K562 (cell line): ENCODE measurements at regions not wholly inside any gene's neighbourhood (a gene's known extent, or its start where the extent isn't known, plus 50 kb on each side); places are given as distances from the start of the nearest gene placed in this dataset.

Source experiments
- ATAC-seq: fragments of 200-7000 bp; cut with Tn5 transposase; 3 replicates; pipeline ENCODE4 v1.9.1; 2020; ENCODE audit warnings: moderate library complexity
- BruUV-seq: library from RNA; stranded (reverse); fragments of 400-500 nt; replicated peaks from 2 replicates; lab custom pipeline; 2021; lab: Mats Ljungman, UMichigan
- CTCF ChIA-PET: fragments of 300-600 bp; formaldehyde crosslinking; extraction: SDS; loops from one replicate; lab custom pipeline; 2021; ENCODE audit warnings: low intra/inter-chr PET ratio; lab: Yijun Ruan, JAX
- POLR2A ChIA-PET: fragments of 300-600, 350-650 bp; sonication (Branson Sonifier 250); formaldehyde crosslinking; extraction: SDS; loops from one replicate; lab custom pipeline; 2021; ENCODE audit warnings: antibody characterized with exemption, inconsistent platforms; lab: Yijun Ruan, JAX
- DNase-seq, 4 experiments: peaks; one replicate each; pipeline versions ENCODE4 v3.0.0 to v3.0.0-alpha.2; 2011 to 2018; ENCODE audit warnings: low spot score in 3 of 4, mixed read lengths in 3 of 4; ENCODE audit errors: extremely low read depth in 1 of 4
- FAIRE-seq: peaks from 2 replicates; lab custom pipeline; 2011; peaks lifted over from hg19 to GRCh38; lab: Jason Lieb, UNC
- H2AFZ ChIP-seq: 2 replicates; pipeline ENCODE4 v1.6.0; 2011; ENCODE audit warnings: low read depth, low read length, control low read depth, inconsistent platforms
- H3K27ac ChIP-seq: fragments of 200-600 bp; 3 replicates; pipeline ENCODE4 v1.8.0; 2011; ENCODE audit warnings: low read depth, mild to moderate bottlenecking, control low read depth, inconsistent platforms, low read length, moderate library complexity, mixed read lengths; ENCODE audit errors: extremely low read depth
- H3K27me3 ChIP-seq, 2 experiments: fragments of 300-600 bp in 1 of 2; 2 replicates in 1 of 2; 3 replicates in 1 of 2; pipeline versions ENCODE4 v1.6.0 to v1.8.0; 2011; ENCODE audit warnings: inconsistent platforms in 2 of 2, low read length in 2 of 2, mild to moderate bottlenecking in 1 of 2, mixed read lengths in 1 of 2, moderate library complexity in 1 of 2; ENCODE audit not compliant: control insufficient read depth in 2 of 2, insufficient read depth in 2 of 2
- H3K36me3 ChIP-seq: fragments of 300-600 bp; 3 replicates; pipeline ENCODE4 v1.8.0; 2011; ENCODE audit warnings: mild to moderate bottlenecking, low read length, inconsistent platforms; ENCODE audit not compliant: control insufficient read depth, insufficient read depth
- H3K4me1 ChIP-seq, 2 experiments: fragments of 200-600 bp in 1 of 2; replicated peaks in 1 of 2; 2 replicates in 1 of 2; 3 replicates in 1 of 2; pipeline versions ENCODE4 v1.5.1 to v1.8.0; 2011; ENCODE audit warnings: inconsistent platforms in 2 of 2, low read length in 2 of 2, mild to moderate bottlenecking in 1 of 2, mixed read lengths in 1 of 2, moderate library complexity in 1 of 2; ENCODE audit not compliant: control insufficient read depth in 2 of 2, insufficient read depth in 2 of 2
- H3K4me2 ChIP-seq: 2 replicates; pipeline ENCODE4 v1.6.1; 2011; ENCODE audit warnings: low read length, control low read depth, inconsistent platforms, mixed read lengths; ENCODE audit not compliant: insufficient read depth
- H3K4me3 ChIP-seq: fragments of 200-600 bp; sonication (generic), shearing (Covaris generic); 2 replicates; pipeline ENCODE4 v1.5.1; 2016; ENCODE audit warnings: control low read depth, inconsistent platforms
- H3K79me2 ChIP-seq: fragments of 200-600 bp; 3 replicates; pipeline ENCODE4 v1.8.0; 2011; ENCODE audit warnings: low read length, inconsistent platforms; ENCODE audit not compliant: control insufficient read depth, insufficient read depth
- H3K9ac ChIP-seq, 2 experiments: 2 replicates each; pipeline versions ENCODE4 v1.6.0 to v1.6.1; 2011; ENCODE audit warnings: low read depth in 2 of 2, low read length in 2 of 2, control low read depth in 1 of 2, inconsistent platforms in 1 of 2, mild to moderate bottlenecking in 1 of 2, mixed read lengths in 1 of 2; ENCODE audit not compliant: insufficient read depth in 1 of 2
- H3K9me1 ChIP-seq: one replicate; pipeline ENCODE4 v1.6.0; 2011; ENCODE audit warnings: inconsistent platforms, mild to moderate bottlenecking, low read length, moderate library complexity; ENCODE audit not compliant: control insufficient read depth, insufficient read depth
- H3K9me3 ChIP-seq: replicated peaks from 2 replicates; pipeline ENCODE4 v1.5.1; 2011; ENCODE audit warnings: low read depth, low read length, inconsistent platforms; ENCODE audit not compliant: control insufficient read depth, insufficient read depth
- H4K20me1 ChIP-seq: replicated peaks from 2 replicates; pipeline ENCODE4 v1.6.1; 2011; ENCODE audit warnings: low read length, inconsistent platforms, mixed read lengths; ENCODE audit not compliant: control insufficient read depth, insufficient read depth
- ADNP ChIP-seq: fragments of 200-800 bp; sonication (Bioruptor generic); IDR thresholded peaks from 2 replicates; pipeline ENCODE4 v1.6.1; 2016; ENCODE audit warnings: missing genetic modification characterization, missing compliant biosample characterization
- CBX1 ChIP-seq: sonication (generic); IDR thresholded peaks from 2 replicates; pipeline ENCODE4 v1.6.1; 2016; ENCODE audit warnings: antibody characterized with exemption, low read depth, mild to moderate bottlenecking
- CBX3 ChIP-seq, 2 experiments: IDR thresholded peaks; 1 replicate in 1 of 2; 2 replicates in 1 of 2; pipeline ENCODE4 v1.6.1; 2012; ENCODE audit warnings: inconsistent platforms in 2 of 2, low read length in 2 of 2, borderline replicate concordance in 1 of 2, control low read depth in 1 of 2
- CHD4 ChIP-seq: fragments of 200-600 bp; sonication (generic); IDR thresholded peaks from 3 replicates; pipeline ENCODE4 v1.6.1; 2012; ENCODE audit warnings: low read depth, mild to moderate bottlenecking, mixed read lengths, low read length, inconsistent platforms; ENCODE audit not compliant: insufficient read depth, insufficient replicate concordance, poor library complexity, severe bottlenecking
- DPF2 ChIP-seq: fragments of 450-650 bp; IDR thresholded peaks from 2 replicates; pipeline ENCODE4 v1.6.1; 2016
- HLTF ChIP-seq: fragments of 450-650 bp; IDR thresholded peaks from 2 replicates; pipeline ENCODE4 v1.6.1; 2016
- KDM1A ChIP-seq, 2 experiments: fragments of 450-650 bp; IDR thresholded peaks; 2 replicates each; pipeline ENCODE4 v1.6.1; 2016; ENCODE audit warnings: mild to moderate bottlenecking in 2 of 2
- KLF10 ChIP-seq: fragments of 250-450 bp; sonication (Bioruptor Pico); IDR thresholded peaks from 2 replicates; pipeline ENCODE4 v1.6.1; 2021; ENCODE audit warnings: matching md5 sums
- MBD2 ChIP-seq: sonication (generic); IDR thresholded peaks from 2 replicates; pipeline ENCODE4 v1.6.1; 2016; ENCODE audit warnings: low read depth, borderline replicate concordance
- MTA2 ChIP-seq: fragments of 450-650 bp; IDR thresholded peaks from 2 replicates; pipeline ENCODE4 v1.6.1; 2016; ENCODE audit warnings: low read depth
- MTF1 ChIP-seq: fragments of 250-450 bp; sonication (Bioruptor Pico); IDR thresholded peaks from 2 replicates; pipeline ENCODE4 v1.9.0; 2021; ENCODE audit warnings: moderate library complexity, mild to moderate bottlenecking, inconsistent platforms, borderline replicate concordance
- NUFIP1 ChIP-seq: fragments of 450-650 bp; IDR thresholded peaks from 2 replicates; pipeline ENCODE4 v1.6.1; 2018; ENCODE audit not compliant: partially characterized antibody
- RCOR1 ChIP-seq, 2 experiments: IDR thresholded peaks; 2 replicates each; pipeline ENCODE4 v1.6.1; 2012; ENCODE audit warnings: low read depth in 2 of 2, low read length in 2 of 2, borderline replicate concordance in 1 of 2, improper control_type of control experiment in 1 of 2
- TFAM ChIP-seq: fragments of 250-450 bp; sonication (Bioruptor Pico); conservative IDR thresholded peaks from 2 replicates; pipeline ENCODE4 v1.5.0; 2021; ENCODE audit warnings: mild to moderate bottlenecking, moderate library complexity
- TRIM24 ChIP-seq, 2 experiments: fragments of 450-650 bp; IDR thresholded peaks; 2 replicates each; pipeline ENCODE4 v1.6.1; 2016
- TRIM28 ChIP-seq: fragments of 450-650 bp; IDR thresholded peaks from 2 replicates; pipeline ENCODE4 v1.6.1; 2017
- ZNF239 ChIP-seq: fragments of 250-450 bp; sonication (Bioruptor Pico); IDR thresholded peaks from 2 replicates; pipeline ENCODE4 v1.4.0; 2020; ENCODE audit warnings: mild to moderate bottlenecking
- ZNF436 ChIP-seq: fragments of 250-450, 450-650 bp; sonication (Bioruptor Pico); formaldehyde crosslinking; IDR thresholded peaks from 2 replicates; pipeline ENCODE4 v1.7.0; 2020; ENCODE audit warnings: mild to moderate bottlenecking
- WGBS: fragments of 100-300 bp; shearing (Covaris generic); methylation state at CpG from one replicate; pipeline ENCODE4 v1.1.6; 2016; ENCODE audit warnings: low coverage, mixed read lengths; ENCODE audit not compliant: insufficient coverage; ENCODE audit errors: missing lambda C conversion rate; 5-methylcytosine and 5-hydroxymethylcytosine counted together
- in situ Hi-C: fragments of 300-500 bp; cut with MboI; formaldehyde crosslinking; loops from 4 replicates; pipeline ENCODE4 v1.15.0; 2018; ENCODE audit warnings: inconsistent platforms, mixed read lengths
- intact Hi-C: fragments of 100-400 bp; cut with micrococcal nuclease; formaldehyde crosslinking; loops from 2 replicates; pipeline ENCODE4 v1.14.2; 2022
- TF ChIP-seq, protein P1 (sequence below): fragments of 450-650 bp; IDR thresholded peaks from 2 replicates; pipeline ENCODE4 v1.6.1; 2018; ENCODE audit warnings: mild to moderate bottlenecking, low read depth; ENCODE audit not compliant: partially characterized antibody
- TF ChIP-seq, protein P2 (sequence below): sonication (generic); formaldehyde crosslinking; IDR thresholded peaks from 2 replicates; pipeline ENCODE4 v1.8.1; 2023; ENCODE audit warnings: mild to moderate bottlenecking, missing genetic modification reagents

DNA sequence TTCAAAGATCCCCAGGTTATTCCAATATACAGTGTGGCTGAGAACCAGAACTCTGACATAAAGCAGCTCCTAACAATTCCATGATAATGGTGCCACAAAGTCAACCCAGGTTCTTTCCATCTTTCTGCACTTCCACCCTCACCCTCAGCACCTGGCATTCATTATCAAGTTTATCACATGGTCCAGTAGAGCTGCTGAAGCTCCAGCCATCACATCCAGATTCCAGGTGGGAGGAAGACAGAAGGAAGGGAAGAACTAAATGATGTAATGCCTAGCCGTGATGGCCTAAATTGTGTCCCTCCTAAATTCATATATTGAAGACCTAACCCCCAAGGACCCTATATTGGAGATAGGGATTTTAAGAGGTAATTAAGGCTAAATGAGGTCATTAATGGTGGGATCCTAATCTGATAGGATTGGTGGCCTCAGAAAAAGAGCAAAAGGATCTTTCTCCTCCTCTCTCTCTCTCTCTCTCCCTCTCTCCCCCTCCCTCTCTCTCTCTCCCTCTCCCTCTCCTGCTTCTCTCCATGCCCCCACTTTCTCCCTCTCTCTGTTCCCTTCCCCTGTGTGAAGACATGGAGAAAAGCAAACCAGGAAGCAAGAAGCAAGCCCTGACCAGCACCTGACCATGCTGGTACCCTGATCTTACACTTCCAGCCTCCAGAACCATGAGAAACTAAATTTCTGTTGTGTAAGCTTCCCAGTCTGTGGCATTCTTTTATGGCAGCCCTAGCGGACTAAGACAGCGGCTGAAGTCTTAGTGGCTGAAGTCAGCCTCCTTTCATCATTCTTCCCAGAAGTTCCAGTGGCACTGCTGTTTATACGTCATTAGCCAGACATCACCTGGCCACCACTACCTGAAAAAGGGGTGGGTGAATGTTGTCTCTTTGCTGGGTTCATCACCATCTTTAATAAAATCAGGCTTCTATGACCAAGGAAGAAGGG, 369.7 kb upstream of the PROK2 start:
- POLR2A ChIA-PET: interaction anchor here (0.8 to 1.2 kb wide), 3 partner anchors 9 to 155 kb away, joined by 3 to 5 read pairs (median 4); no protein-coding TSS in a partner anchor
- H3K79me2 ChIP-seq: no peaks in the 10 kb centered on the region; the same call in 2 of the 3 replicates
- in situ Hi-C loops: no loop called here
- no peak for TF ChIP-seq ZNF239 (CRISPR knock-in tag)
- TF ChIP-seq KLF10: no peak
- TF ChIP-seq TRIM24 (IDR thresholded peaks at IDR 0.05): peak in 1 of 2 experiments; percentile 45; a peak in 2 of 4 replicates
- TF ChIP-seq DPF2: no peak
- TF ChIP-seq, protein P1, sequence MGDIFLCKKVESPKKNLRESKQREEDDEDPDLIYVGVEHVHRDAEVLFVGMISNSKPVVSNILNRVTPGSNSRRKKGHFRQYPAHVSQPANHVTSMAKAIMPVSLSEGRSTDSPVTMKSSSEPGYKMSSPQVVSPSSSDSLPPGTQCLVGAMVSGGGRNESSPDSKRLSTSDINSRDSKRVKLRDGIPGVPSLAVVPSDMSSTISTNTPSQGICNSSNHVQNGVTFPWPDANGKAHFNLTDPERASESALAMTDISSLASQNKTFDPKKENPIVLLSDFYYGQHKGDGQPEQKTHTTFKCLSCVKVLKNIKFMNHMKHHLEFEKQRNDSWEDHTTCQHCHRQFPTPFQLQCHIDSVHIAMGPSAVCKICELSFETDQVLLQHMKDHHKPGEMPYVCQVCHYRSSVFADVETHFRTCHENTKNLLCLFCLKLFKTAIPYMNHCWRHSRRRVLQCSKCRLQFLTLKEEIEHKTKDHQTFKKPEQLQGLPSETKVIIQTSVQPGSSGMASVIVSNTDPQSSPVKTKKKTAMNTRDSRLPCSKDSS: no peak
- TF ChIP-seq TFAM (CRISPR knock-in tag): no peak
- TF ChIP-seq MTA2: no peak
- TF ChIP-seq MTF1 (CRISPR knock-in tag): no peak
- TF ChIP-seq NUFIP1: no peak
- TF ChIP-seq MBD2: no peak
- TF ChIP-seq CBX3 (IDR thresholded peaks at IDR 0.05; ENCODE audit: borderline replicate concordance in 1 of 2, low read length in 2 of 2): peak in 1 of 2 experiments; percentile 86; a peak in 1 of 3 replicates
- peak; percentile 90 for TF ChIP-seq HLTF
- TF ChIP-seq ZNF436: no peak
- TF ChIP-seq ADNP (tag): peak; percentile 86
- peak in 1 of 2 experiments; percentile 77; a peak in 1 of 4 replicates for TF ChIP-seq RCOR1 (IDR thresholded peaks at IDR 0.05; ENCODE audit: borderline replicate concordance in 1 of 2, low read depth in 2 of 2, low read length in 2 of 2)
- TF ChIP-seq CHD4: peak; percentile 85
- peak; percentile 61; the same call in 1 of the 2 replicates for TF ChIP-seq CBX1
- TF ChIP-seq TRIM28: 0 out of 2 replicates have a peak, but pooled peaks have one; percentile 24
- TF ChIP-seq, protein P2, sequence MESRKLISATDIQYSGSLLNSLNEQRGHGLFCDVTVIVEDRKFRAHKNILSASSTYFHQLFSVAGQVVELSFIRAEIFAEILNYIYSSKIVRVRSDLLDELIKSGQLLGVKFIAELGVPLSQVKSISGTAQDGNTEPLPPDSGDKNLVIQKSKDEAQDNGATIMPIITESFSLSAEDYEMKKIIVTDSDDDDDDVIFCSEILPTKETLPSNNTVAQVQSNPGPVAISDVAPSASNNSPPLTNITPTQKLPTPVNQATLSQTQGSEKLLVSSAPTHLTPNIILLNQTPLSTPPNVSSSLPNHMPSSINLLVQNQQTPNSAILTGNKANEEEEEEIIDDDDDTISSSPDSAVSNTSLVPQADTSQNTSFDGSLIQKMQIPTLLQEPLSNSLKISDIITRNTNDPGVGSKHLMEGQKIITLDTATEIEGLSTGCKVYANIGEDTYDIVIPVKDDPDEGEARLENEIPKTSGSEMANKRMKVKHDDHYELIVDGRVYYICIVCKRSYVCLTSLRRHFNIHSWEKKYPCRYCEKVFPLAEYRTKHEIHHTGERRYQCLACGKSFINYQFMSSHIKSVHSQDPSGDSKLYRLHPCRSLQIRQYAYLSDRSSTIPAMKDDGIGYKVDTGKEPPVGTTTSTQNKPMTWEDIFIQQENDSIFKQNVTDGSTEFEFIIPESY (CRISPR knock-in tag): peak; percentile 62; the same call in 1 of the 2 replicates
- peak; percentile 44 to 82; a peak in 3 of 4 replicates for TF ChIP-seq KDM1A (IDR thresholded peaks at IDR 0.05)

More for the DNA sequence above, 369.7 kb upstream of the PROK2 start:
- peak overlapping the region; percentile 68; the same call in 1 of the 2 replicates for H3K4me2 ChIP-seq
- ATAC-seq (no peak), DNase-seq (no peak), FAIRE-seq (no peak)
- H3K27ac ChIP-seq: peak overlapping the region; percentile 75; the same call in 2 of the 3 replicates
- 0 out of 2 replicates have a peak overlapping the region, but pooled peaks have one; percentile 82 for H2AFZ ChIP-seq
- intact Hi-C loops: no loop called here
- no peaks in the 10 kb centered on the region for H3K9me1 ChIP-seq
- CTCF ChIA-PET: no interaction called here
- 85% methylated on average over 4 of the region's 4 CpGs for WGBS
- 0 out of 2 replicates have a peak, but pooled peaks cover 2% of the 10 kb centered on the region for H3K9me3 ChIP-seq
- H3K4me1 ChIP-seq: peaks cover 9 to 53% of the 10 kb centered on the region in 2 experiments; a peak in 4 of 5 replicates
- H3K27me3 ChIP-seq: no peaks in the 10 kb centered on the region
- H3K9ac ChIP-seq: peak overlapping the region in 1 of 2 experiments; percentile 46; a peak in 1 of 4 replicates
- H3K36me3 ChIP-seq: no peaks in the 10 kb centered on the region
- no peak overlapping the region for H3K4me3 ChIP-seq
- no peaks in the 10 kb centered on the region for H4K20me1 ChIP-seq
- no TSS peak for BruUV-seq
